ENCODE measurements at regions not wholly inside any gene's neighbourhood (a gene's known extent, or its start where the extent isn't known, plus 50 kb on each side); places are given as distances from the start of the nearest gene placed in this dataset.

DNA sequence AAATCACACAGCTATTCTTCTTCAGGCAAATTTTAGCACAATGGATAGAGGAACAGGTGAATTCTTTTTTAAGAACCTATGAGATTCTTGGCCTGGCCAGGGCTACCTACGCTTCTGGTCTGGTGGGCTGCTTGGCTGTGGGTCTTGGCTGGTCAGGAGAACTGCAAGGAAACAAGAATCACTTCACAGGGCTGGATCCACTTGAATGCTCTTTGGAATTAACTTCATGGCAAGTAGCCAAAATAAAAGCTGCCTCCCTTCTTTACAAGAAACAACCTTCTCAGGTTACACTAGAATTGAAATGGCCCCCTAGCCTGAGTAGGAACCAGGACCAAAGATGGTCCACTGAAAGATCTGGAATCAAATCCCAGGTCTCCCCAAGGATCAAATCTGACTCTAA lies 519.1 kb downstream of the IQCM start:
- H3K27ac Mint-ChIP-seq, result peak overlapping the region; percentile 83
- H3K4me3 Mint-ChIP-seq, result no peak overlapping the region
- peaks cover 3% of the 10 kb centered on the region for H3K36me3 Mint-ChIP-seq
- DNase-seq (ENCODE audit: low spot score in 2 of 2, unreplicated experiment in 2 of 2), result no peak
- H3K27me3 Mint-ChIP-seq (ENCODE audit: low read depth), result no peaks in the 10 kb centered on the region
- peaks cover 5% of the 10 kb centered on the region for H3K9me3 Mint-ChIP-seq
- TF ChIP-seq, protein P1, sequence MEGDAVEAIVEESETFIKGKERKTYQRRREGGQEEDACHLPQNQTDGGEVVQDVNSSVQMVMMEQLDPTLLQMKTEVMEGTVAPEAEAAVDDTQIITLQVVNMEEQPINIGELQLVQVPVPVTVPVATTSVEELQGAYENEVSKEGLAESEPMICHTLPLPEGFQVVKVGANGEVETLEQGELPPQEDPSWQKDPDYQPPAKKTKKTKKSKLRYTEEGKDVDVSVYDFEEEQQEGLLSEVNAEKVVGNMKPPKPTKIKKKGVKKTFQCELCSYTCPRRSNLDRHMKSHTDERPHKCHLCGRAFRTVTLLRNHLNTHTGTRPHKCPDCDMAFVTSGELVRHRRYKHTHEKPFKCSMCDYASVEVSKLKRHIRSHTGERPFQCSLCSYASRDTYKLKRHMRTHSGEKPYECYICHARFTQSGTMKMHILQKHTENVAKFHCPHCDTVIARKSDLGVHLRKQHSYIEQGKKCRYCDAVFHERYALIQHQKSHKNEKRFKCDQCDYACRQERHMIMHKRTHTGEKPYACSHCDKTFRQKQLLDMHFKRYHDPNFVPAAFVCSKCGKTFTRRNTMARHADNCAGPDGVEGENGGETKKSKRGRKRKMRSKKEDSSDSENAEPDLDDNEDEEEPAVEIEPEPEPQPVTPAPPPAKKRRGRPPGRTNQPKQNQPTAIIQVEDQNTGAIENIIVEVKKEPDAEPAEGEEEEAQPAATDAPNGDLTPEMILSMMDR (IDR thresholded peaks at IDR 0.05; ENCODE audit: unreplicated experiment), result no peak
- H3K4me1 Mint-ChIP-seq, result peaks cover 30% of the 10 kb centered on the region

DNA sequence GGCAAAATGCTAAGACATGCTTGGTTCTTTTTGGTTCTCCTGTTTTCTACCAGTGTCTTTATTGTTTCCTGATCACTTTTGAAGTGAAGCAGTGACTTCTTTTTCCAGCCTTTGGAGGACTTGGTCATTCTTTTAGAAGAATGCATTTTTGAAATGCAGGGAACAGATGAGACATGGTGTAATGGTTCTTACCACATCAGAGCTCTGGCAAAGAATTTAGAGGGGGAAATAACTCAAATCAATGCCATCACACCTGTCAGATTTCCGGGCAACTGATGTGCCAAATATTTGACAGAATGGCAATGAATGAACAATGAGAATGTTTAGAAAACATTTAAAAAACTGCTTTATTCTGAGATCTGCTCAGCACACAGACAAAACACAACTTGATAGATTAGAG lies 519.6 kb downstream of the IQCM start:
- Mint-ChIP-seq H3K36me3 (peaks cover 3% of the 10 kb centered on the region), H3K27me3 (ENCODE audit: low read depth) (no peaks in the 10 kb centered on the region), H3K27ac (peak overlapping the region; percentile 83), H3K4me1 (peaks cover 32% of the 10 kb centered on the region), H3K9me3 (peaks cover 5% of the 10 kb centered on the region), H3K4me3 (no peak overlapping the region)
- DNase-seq (ENCODE audit: low spot score in 2 of 2, unreplicated experiment in 2 of 2), result no peak
- TF ChIP-seq, protein P1 (IDR thresholded peaks at IDR 0.05; ENCODE audit: unreplicated experiment), result no peak

DNA sequence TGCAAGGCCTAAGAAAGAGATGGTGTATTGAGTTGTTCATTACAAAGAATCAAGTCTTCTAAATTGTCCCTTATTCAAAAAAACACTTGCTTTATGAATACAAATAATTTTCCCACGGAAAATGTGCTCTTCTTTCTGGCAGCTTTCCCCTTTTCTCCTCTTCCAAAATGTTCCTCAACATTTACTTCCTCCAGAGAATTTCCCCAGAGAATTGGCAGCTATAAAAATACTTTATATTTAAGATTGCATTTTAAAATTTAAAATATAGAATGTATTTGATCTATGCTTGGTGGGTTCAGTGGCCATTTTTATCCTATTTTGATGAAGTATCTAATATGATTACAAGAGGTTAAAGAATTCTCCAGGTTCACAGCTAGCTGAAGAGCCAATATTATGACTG lies 521.0 kb downstream of the IQCM start:
- Mint-ChIP-seq H3K36me3 (peaks cover 3% of the 10 kb centered on the region), H3K9me3 (peaks cover 10% of the 10 kb centered on the region), H3K4me1 (peaks cover 29% of the 10 kb centered on the region), H3K27me3 (ENCODE audit: low read depth) (no peaks in the 10 kb centered on the region), H3K4me3 (no peak overlapping the region), H3K27ac (no peak overlapping the region)
- TF ChIP-seq, protein P1 (IDR thresholded peaks at IDR 0.05; ENCODE audit: unreplicated experiment), result no peak
- no peak for DNase-seq (ENCODE audit: low spot score in 2 of 2, unreplicated experiment in 2 of 2)

DNA sequence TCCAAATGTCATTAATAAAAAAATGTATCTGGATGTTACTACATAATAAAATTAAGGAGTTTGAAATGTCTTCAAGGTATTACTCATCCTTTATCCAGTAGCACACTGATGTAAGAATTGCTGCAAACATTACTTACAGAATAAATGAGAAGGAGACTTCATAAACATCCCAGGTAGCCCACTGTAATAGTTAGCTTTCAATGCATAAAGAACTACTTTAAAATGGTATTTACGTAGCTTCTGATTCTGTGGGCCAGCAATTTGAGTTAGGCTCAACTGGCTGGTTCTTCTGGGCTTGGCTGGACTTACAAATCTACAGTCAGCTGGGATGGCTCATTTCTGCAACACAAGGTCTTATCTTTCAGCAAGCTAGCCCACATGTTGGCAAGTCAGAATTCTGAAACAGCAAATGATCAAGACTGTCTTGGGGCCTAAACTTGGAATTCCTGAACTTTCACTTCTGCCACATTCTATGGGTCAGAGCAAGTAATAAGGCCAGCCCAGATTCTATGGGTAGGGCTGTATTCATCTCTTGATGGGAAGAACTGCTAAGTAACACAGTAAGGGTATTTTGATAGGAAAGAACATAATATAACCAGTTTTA lies 522.5 kb downstream of the IQCM start:
- no peak for DNase-seq (ENCODE audit: low spot score in 2 of 2, unreplicated experiment in 2 of 2)
- H3K9me3 Mint-ChIP-seq, result peaks cover 20% of the 10 kb centered on the region
- peaks cover 29% of the 10 kb centered on the region for H3K4me1 Mint-ChIP-seq
- no peak overlapping the region for H3K4me3 Mint-ChIP-seq
- TF ChIP-seq, protein P1 (IDR thresholded peaks at IDR 0.05; ENCODE audit: unreplicated experiment), result no peak
- H3K27me3 Mint-ChIP-seq (ENCODE audit: low read depth), result no peaks in the 10 kb centered on the region
- peaks cover 3% of the 10 kb centered on the region for H3K36me3 Mint-ChIP-seq
- no peak overlapping the region for H3K27ac Mint-ChIP-seq

DNA sequence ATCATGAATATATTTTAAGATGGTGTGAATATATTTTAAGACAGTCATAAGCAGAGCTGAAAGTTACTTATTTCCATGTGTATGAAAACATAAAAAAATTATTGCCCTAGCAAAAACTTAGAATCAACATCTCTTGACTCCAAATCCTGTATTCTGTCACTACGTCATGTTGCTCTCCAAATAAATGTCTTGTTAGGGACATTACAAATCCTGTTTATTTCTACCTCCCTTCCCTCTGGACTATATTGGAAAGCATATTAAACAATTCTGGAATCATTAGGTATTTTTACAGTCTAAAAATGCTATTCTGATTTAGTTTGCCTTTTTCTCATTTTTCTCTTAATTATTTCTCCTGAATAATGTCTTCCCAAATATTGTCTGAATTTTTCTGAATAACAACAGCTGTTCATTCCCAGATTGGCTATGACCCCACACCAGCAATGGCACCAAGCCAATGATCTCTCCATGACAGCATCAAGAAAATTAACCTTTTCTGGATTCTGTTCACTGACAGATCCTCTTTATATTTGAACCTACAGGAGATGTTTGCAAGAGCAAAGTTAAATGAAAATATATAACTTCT lies 523.1 kb downstream of the IQCM start:
- peaks cover 24% of the 10 kb centered on the region for H3K9me3 Mint-ChIP-seq

More for the DNA sequence above, 523.1 kb downstream of the IQCM start:
- TF ChIP-seq, protein P1 (IDR thresholded peaks at IDR 0.05; ENCODE audit: unreplicated experiment), result no peak
- Mint-ChIP-seq H3K27me3 (ENCODE audit: low read depth) (no peaks in the 10 kb centered on the region), H3K4me3 (no peak overlapping the region), H3K4me1 (peaks cover 29% of the 10 kb centered on the region), H3K27ac (peak overlapping the region; percentile 1), H3K36me3 (peaks cover 3% of the 10 kb centered on the region)
- DNase-seq (ENCODE audit: low spot score in 2 of 2, unreplicated experiment in 2 of 2), result no peak

Measured in mesothelial cell of epicardium (in vitro differentiated cells).